GM19025 (cell line): ENCODE measurements at regions not wholly inside any gene's neighbourhood (a gene's known extent, or its start where the extent isn't known, plus 50 kb on each side); places are given as distances from the start of the nearest gene placed in this dataset.

Source experiments
- ATAC-seq: cut with Tn5 transposase; IDR thresholded peaks from one replicate; pipeline ENCODE4 v1.9.1; 2021; ENCODE audit warnings: mild to moderate bottlenecking, low read depth, moderate library complexity; ENCODE audit not compliant: unreplicated experiment

DNA sequence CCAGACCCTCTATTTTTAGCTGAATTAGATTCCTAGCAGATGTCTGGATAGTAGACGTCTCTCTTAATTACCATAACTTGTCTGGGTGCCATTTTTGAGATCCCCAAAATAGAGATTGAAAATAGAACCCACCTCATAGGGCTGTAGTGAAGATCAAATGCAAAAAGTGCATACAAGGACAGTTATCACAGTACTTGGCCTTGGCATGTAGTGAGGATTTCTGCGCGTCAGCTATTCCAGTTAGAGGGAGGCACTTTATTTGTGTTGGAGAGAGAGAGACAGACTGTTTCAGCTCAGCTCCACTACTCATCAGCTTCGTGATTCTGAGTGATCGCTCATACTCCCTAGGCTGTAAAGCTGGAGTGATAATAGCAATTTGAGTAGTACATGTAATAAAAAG is 59.6 kb upstream of the CDH13 start:
- no peak for ATAC-seq

DNA sequence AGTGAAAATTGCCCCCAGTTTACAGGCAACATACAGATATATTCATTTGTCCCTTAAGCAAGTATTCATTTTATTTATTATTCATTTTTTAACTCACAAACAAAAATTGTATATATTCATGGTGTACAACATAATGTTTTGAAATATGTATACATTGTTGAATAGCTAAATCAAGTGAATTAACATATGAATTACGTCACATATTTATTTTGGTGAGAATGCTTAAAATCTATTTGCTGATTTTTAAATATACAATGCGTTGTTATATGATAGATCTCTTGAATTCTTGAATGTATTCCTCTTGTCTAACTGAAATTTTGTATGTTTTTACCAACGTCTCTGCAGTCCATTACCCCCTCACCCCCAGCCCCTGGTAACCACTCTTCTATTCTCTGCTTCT is 63.4 kb upstream of the CDH13 start:
- no peak for ATAC-seq

GRCh38 chr16:82562183-82562683 is 64.5 kb upstream of the CDH13 start:
- ATAC-seq = no peak

DNA sequence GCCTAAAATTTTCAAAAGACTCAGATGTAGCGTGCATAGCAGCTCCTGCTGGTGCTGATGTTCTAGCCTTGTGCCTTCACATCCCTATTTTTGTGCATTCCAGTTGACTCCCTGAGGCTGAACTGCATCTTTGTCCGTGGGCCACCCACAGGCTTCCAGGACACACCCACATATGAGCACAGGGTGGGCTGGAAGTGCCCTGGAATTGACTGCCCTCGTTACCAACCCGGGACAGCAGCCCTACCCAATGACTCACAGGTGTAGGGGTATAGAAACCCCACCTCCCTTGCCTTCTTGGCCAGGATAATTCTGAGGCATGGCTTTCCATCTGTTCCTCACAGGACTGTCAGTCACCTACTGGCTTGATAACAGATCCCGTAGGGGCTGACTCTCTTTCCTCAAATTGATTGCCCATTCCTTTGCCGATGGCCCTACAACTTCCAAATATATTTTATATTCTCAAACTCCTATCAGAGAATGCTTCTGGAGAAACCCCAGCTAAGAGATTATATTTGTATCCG is 65.9 kb upstream of the CDH13 start:
- no peak for ATAC-seq

GRCh38 chr16:82544378-82545160 is 82.2 kb upstream of the CDH13 start:
- no peak for ATAC-seq

GRCh38 chr16:82542714-82543113 is 84.1 kb upstream of the CDH13 start:
- ATAC-seq = no peak

DNA sequence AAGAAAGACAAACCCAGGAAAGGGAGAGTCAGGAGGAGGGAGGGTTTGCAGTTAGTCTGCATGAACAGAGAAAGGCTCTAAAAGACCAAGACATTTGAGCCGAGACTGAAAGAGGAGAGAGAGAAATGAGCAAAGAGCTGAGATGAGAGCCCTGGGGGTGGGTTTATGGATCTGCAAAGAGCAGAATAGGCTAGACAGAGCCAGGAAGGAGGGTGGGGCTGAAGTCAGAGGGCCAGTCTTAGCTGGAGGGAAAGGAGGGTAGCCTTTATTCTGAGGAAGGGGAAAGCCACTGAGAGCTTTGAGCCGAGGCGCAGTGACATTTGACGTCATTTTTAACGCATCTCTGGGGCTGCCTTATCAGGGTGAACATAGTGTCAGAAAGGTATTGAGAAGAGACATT is 85.7 kb upstream of the CDH13 start:
- no peak for ATAC-seq

- no peak for ATAC-seq
Observed at GRCh38 chr16:82535764-82536163, 91.0 kb upstream of the CDH13 start.

- no peak for ATAC-seq
Observed at GRCh38 chr16:82535262-82535661, 91.5 kb upstream of the CDH13 start.

DNA sequence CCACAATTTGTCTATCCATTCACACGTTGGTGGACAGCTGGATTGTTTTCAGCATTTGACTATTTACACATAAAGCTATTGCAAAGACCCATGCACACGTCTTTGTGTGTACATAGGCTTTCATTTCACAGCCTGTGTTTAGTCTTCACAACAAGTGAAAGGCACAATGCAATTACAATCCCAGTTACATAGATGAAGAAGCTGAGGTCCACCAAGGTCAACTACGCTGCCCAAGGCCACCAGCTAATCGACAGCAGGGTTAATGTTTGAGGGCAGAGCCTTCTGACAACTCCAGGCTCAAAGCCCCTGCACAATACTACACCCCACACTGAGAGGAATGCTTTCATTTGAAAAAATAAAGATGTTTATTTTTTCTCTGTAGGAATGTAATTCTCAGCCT is 93.6 kb upstream of the CDH13 start:
- ATAC-seq = no peak

DNA sequence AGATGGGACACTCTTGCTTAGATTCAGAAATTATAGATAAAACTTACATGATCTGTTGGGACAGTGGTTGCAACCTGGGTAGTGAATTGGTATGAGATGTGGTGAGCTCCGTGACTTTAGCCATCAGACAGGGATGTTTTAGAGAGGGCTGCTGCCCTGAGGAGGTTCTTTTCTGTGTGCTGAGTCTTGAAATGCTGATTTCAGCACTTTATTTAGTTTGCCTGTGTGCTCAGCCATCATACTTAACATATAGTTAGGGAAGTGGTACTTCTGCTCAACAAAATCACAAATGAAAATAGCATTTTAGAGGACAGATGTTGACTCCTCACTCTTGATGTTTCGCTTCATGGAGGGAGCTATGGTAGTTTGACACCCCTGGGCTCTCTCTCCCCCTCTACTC is 95.9 kb upstream of the CDH13 start:
- ATAC-seq = no peak

GRCh38 chr16:82527101-82527500 is 99.7 kb upstream of the CDH13 start:
- no peak for ATAC-seq

- ATAC-seq = no peak
Observed at GRCh38 chr16:82524976-82525375, 101.8 kb upstream of the CDH13 start.

GRCh38 chr16:82523815-82524214 is 103.0 kb upstream of the CDH13 start:
- no peak for ATAC-seq

DNA sequence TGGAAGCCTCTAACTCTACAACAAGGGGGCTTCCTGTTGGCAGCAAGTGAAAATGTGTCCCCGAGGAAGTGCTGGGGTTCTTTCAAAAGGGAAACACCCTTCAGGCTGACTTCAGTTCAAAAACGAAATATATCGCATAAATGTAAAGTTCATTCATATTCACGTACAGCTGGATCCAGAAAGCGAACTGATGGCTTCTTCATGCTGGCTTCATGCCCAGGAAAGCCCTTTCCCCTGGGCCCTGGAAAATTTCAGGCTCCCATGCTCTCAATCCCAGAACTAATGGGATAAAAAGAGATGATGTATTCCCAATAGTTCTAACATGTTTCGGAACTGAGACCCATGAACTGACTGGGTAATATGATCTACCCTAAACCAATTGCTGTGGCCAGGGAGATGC is 104.7 kb upstream of the CDH13 start:
- ATAC-seq = no peak

- no peak for ATAC-seq
Observed at GRCh38 chr16:82518811-82519210, 108.0 kb upstream of the CDH13 start.

- ATAC-seq = no peak
Observed at GRCh38 chr16:82514262-82514661, 112.5 kb upstream of the CDH13 start.

DNA sequence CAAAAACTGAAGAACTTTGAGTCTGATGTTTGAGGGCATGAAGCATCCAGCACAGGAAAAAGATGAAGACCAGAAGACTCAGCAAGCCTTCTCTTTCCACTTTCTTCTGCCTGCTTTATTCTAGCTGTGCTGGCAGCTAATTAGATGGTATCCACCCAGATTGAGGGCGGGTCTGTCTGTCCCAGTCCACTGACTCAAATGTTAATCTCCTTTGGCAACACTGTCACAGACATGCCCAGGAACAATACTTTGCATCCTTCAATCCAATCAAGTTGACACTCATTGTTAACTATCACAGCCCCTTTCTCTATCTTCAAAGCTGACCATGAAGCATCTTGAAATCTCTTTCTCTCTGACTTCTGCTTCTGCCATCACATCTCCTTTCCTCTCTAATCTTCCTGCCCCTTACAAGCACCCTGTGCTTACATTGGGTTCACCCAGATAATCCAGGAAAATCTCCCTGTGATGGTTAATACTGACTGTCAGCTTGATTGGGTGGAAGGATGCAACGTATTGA is 115.9 kb upstream of the CDH13 start:
- no peak for ATAC-seq

- no peak for ATAC-seq
Observed at GRCh38 chr16:82509691-82510430, 116.9 kb upstream of the CDH13 start.

- ATAC-seq = no peak
Observed at GRCh38 chr16:82506692-82507670, 119.8 kb upstream of the CDH13 start.
